ENCODE measurements at regions not wholly inside any gene's neighbourhood (a gene's known extent, or its start where the extent isn't known, plus 50 kb on each side); places are given as distances from the start of the nearest gene placed in this dataset.

GRCh38 chr13:40302351-40302750, 364.1 kb downstream of the FOXO1 start:
- no peak for DNase-seq (ENCODE audit: low spot score)

GRCh38 chr13:40304391-40304790, 362.1 kb downstream of the FOXO1 start:
- DNase-seq (ENCODE audit: low spot score) = no peak

- DNase-seq (ENCODE audit: low spot score) = no peak
Observed at GRCh38 chr13:40306817-40307216, 359.6 kb downstream of the FOXO1 start.

- no peak for DNase-seq (ENCODE audit: low spot score)
Observed at GRCh38 chr13:40309881-40310280, 356.6 kb downstream of the FOXO1 start.

DNA sequence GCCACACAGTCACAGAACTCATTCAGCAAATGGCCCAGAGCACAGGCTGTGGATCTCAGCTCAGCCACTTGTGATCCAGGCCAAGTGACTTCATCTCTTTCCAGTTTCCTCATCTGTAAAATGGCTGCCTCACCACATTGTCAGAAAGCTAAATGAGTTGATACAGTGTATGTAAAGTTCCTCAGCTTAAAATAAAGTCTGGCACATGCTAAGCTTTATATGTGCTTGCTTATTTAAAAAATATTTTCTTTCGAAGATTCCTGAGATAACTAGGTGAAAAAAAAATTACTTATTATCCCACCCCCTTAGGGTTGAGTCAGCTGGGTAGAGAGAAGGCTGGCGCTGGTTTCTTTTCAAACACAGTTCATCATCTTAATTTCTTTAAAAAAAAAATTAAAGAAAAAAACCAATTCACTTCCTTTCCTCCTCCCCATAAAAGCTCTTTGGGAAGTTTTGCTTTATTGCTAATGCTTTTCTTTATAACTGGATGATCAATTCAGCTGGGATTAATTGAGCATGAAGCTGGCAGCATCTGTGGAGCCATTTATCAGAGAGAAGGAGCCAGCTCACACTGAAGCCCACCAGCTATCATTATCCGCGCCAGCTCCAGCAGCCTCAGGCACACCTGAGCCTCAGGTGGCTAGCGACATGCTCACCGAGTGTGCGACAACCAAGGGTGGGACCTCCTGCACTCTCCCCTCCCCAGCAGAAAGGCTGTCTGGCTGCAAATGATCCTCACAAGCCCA, 354.9 kb downstream of the FOXO1 start:
- DNase-seq (ENCODE audit: low spot score) = no peak

GRCh38 chr13:40313269-40314200, 352.9 kb downstream of the FOXO1 start:
- no peak for DNase-seq (ENCODE audit: low spot score)

- no peak for DNase-seq (ENCODE audit: low spot score)
Observed at GRCh38 chr13:40315416-40316064, 350.9 kb downstream of the FOXO1 start.

GRCh38 chr13:40316301-40316700, 350.1 kb downstream of the FOXO1 start:
- no peak for DNase-seq (ENCODE audit: low spot score)

- DNase-seq (ENCODE audit: low spot score) = no peak
Observed at GRCh38 chr13:40317980-40318327, 348.5 kb downstream of the FOXO1 start.

- DNase-seq (ENCODE audit: low spot score) = peak; percentile 30
Observed at GRCh38 chr13:40318366-40318765, 348.1 kb downstream of the FOXO1 start.

- no peak for DNase-seq (ENCODE audit: low spot score)
Observed at GRCh38 chr13:40319699-40320579, 346.5 kb downstream of the FOXO1 start.

- DNase-seq (ENCODE audit: low spot score) = no peak
Observed at GRCh38 chr13:40328091-40328490, 338.4 kb downstream of the FOXO1 start.

GRCh38 chr13:40329781-40330485, 336.5 kb downstream of the FOXO1 start:
- no peak for DNase-seq (ENCODE audit: low spot score)

DNA sequence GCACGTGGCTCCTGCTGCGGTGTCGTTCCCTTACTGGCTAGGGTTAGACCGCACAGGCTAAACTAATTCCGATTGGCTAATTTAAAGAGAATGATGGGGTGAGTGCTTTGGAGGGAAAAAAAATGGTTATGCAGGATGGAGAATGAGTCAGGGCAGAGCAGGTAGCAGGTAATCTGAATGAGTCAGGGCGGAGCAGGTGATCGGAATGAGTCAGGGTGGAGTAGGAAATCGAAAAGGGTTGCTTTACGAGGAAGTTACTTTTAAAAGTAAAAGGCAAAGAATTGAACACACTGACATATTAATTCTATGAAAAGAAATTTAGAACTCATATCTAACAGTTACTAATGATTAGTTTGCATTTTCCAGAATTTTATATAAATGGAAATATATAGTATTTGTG, 335.5 kb downstream of the FOXO1 start:
- DNase-seq (ENCODE audit: low spot score) = no peak

- no peak for DNase-seq (ENCODE audit: low spot score)
Observed at GRCh38 chr13:40331802-40332201, 334.6 kb downstream of the FOXO1 start.

- peak; percentile 22 for DNase-seq (ENCODE audit: low spot score)
Observed at GRCh38 chr13:40333226-40333625, 333.2 kb downstream of the FOXO1 start.

DNA sequence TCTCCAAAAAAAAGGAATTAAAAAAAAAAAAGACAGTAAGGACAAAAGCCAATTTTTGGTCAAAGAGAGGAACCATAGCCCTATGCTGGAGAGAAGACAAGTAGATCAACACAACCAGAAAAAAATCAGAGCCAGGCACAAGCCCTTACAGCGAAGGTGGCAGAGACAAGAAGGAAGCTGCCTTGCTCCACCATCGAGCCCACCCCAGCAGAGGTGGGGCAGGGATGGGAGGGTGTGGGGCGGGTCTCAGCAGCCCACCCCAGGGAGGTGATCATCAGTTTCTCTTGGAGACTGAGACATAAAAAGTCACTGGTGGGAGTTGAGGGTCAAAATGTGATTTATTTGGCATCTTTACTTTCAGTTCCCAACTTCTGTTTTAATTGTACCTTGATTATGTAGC, 332.4 kb downstream of the FOXO1 start:
- DNase-seq (ENCODE audit: low spot score) = no peak

DNA sequence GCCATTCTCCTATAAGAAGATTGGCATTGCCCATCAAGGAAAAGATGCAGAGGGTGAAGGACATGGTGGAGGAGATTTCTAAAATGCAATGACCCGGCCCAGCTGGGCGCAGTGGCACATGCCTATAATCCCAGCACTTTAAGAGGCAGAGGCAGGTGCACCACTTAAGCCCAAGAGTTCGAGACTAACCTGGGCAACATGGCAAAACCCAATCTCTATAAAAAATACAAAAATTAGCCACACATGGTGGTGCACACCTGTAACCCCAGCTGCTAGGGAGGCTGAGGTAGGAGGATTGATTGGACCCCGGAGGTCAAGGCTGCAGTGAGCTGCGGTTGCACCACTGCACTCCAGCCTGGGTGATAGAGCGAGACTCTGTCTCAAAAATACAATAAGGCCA, 331.8 kb downstream of the FOXO1 start:
- no peak for DNase-seq (ENCODE audit: low spot score)

DNA sequence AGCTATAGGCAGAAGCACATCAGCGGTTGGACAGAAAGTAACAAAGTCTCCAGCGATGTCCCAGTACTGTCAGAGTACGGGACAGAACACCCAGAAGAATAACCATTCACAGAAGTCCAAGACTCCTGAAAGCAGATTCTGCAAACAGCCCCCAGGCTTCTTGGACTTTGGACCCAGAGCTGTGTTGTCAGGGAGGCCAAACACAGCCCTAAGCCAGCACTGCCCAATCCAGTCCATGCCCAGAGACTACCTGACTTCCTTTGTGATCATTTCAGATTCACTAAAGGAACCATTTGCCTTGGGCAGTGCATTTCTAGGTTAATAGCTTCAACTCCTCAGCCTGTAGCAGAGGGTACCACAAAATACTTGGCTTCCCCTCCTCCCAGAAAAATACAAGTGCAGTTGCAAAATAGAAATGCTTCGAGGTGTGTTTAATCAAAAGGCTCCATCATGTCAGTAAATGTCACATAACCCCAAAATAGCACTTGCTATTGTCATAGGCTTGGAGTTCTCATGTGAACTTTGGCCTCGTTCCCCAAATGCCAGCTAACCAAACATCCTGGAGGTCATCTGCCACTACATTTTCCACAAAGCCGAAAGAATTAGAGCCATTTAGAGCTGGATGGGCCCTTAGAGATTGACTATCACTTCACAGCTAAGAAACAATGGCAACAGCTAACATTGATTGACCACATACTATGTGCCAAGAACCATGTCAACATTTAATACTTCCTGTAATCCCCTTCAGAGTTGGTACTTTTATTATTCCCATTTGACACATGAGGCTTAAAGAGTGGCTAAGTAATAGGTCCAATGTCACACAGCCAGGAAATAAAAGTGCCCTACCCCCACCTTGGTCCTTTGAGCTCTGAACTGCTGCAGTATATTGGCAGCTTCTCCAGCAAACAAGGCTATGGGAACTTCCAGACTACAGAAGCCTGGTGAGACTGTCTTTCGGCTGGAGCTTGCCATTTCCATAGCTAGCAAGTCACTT, 329.9 kb downstream of the FOXO1 start:
- no peak for DNase-seq (ENCODE audit: low spot score)

DNA sequence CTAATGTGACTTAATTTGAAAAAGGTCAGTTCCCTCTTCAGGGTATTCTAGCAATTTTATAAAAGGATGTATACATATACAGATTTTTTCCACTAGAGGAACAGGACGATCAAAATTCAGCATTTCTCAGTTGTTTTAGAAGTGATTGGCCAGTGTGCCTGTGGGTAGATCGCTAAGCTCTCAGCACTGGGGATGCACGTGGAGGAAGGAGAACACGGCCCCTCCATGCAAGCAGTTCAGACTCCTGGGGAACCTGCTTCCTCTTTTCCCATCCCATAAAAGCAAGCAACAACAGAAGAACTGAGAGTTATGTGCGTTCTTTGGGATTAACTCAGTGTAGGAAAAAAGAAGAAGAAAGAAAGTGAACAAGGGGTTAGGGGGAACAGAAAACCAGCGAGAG, 328.8 kb downstream of the FOXO1 start:
- DNase-seq (ENCODE audit: low spot score) = no peak
